VCaP (cell line): ENCODE measurements at regions not wholly inside any gene's neighbourhood (a gene's known extent, or its start where the extent isn't known, plus 50 kb on each side); places are given as distances from the start of the nearest gene placed in this dataset.
"Not testable (repeated sequence)": the region's sequence is repeated elsewhere in the genome, so short reads cannot be mapped to it uniquely, and the experiment has no call there.

Experiments used
- H3K27ac ChIP-seq: fragments of 450-650 bp; 2 replicates; pipeline ENCODE4 v1.5.1; 2017
- TF ChIP-seq, protein P1 (sequence below): fragments of 450-650 bp; conservative IDR thresholded peaks from 2 replicates; pipeline ENCODE4 v1.5.1; 2017; ENCODE audit warnings: mild to moderate bottlenecking, moderate library complexity

DNA sequence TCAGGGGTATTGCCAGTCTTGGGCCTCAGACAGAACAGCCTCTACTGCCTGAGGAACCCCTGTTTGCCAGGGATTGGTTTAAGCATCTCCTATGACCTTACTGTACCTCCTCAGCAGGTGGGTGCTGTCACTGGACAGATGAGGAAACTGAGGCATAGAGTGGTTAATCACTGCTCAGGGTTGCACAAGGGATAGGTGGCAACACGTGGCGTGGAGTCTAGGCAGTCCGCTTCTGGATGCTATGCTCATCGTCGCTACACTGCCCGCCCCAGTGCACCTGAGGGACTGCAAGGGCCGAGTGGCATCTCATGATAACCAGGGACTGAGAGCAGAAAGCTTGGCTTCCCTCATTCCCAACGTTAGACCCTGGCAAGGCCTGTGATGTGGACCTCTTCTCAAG, 101.8 kb upstream of the SULF2 start:
- no peak overlapping the region for H3K27ac ChIP-seq
- TF ChIP-seq, protein P1, sequence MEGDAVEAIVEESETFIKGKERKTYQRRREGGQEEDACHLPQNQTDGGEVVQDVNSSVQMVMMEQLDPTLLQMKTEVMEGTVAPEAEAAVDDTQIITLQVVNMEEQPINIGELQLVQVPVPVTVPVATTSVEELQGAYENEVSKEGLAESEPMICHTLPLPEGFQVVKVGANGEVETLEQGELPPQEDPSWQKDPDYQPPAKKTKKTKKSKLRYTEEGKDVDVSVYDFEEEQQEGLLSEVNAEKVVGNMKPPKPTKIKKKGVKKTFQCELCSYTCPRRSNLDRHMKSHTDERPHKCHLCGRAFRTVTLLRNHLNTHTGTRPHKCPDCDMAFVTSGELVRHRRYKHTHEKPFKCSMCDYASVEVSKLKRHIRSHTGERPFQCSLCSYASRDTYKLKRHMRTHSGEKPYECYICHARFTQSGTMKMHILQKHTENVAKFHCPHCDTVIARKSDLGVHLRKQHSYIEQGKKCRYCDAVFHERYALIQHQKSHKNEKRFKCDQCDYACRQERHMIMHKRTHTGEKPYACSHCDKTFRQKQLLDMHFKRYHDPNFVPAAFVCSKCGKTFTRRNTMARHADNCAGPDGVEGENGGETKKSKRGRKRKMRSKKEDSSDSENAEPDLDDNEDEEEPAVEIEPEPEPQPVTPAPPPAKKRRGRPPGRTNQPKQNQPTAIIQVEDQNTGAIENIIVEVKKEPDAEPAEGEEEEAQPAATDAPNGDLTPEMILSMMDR: no peak

DNA sequence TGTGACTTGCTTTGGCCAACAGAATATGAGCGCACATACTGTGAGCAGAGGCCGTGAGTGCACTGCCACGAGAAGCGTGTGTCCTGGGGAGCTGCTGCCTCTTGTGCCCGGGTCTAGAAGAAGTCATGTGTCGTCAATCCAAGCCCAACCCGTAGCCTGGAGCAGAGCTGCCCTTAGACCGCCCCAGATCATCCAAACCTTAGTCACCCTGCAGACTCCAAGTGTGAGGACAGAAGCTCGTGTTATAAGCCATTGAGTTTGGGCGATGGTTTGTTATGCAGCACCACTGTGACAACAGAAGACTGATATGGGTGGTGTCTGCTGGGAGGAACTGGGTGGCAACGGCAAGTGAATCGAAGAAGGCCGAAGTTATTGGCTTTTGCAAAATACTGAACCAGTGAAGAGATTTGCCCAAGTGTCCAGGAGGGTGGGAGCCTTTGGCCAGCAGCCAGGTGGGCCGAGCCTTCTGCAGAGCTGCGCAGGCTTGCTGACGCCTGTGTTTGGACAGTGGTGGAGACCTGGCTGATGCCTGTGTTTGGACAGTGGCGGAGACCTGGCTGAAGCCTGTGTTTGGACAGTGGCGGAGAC, 101.3 kb upstream of the SULF2 start:
- no peak overlapping the region for H3K27ac ChIP-seq
- TF ChIP-seq, protein P1: no peak

DNA sequence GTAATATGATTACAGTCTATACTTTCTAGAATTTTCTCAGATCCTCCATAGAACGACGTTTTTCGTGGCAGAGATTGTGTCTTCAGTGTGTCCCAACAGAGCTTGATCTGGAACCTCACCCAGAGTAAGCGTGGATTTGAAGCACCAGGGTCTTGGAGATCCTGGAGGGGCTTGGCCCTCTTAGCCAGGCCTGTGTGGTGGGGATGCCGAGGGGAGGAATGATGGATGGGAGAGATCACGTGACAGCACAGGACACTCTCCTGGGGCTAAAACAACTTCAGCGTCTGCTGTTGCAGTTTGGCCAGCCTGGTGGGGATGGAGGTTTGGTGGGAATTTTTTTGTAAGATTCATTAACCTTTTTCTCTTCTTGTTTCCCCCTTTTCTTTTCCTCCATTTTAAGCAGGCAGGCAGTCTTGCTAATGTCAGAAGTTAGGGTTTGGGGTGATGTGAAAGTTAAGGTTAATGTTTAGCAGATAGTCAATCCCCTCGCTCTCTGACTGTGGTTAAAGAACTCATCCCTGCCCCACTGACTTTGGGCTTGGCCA, 100.7 kb upstream of the SULF2 start:
- TF ChIP-seq, protein P1: no peak
- no peak overlapping the region for H3K27ac ChIP-seq

DNA sequence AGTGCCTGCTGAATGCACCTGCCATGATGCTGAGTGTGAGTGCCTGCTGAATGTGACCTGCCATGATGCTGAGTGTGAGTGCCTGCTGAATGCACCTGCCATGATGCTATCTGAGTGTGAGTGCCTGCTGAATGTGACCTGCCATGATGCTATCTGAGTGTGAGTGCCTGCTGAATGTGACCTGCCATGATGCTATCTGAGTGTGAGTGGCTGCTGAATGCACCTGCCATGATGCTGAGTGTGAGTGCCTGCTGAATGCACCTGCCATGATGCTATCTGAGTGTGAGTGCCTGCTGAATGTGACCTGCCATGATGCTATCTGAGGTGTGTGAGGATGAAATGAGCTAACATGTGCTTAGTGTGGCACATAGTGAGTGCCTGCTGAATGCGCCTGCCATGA, 98.7 kb upstream of the SULF2 start:
- not testable (repeated sequence) for H3K27ac ChIP-seq

DNA sequence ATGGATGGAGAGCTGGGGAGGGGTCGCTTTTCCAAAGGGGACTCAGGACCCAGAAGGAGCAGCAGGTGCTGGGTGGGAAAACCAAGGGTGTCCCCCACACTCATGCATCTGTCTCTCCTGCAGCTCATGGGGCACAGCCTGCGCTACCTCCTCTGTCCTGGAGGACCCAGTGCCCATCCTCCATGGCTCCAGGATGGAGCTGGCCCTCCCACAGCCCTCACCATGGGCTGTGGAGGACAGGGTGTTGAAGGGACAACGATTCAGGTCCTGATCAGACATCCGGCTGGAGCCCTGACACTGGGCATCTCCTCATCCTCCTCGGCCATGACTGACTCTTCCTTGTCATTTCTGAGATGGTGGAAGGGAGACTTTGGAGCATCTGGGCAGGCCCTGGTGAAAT, 97.9 kb upstream of the SULF2 start:
- no peak overlapping the region for H3K27ac ChIP-seq
- TF ChIP-seq, protein P1: no peak

DNA sequence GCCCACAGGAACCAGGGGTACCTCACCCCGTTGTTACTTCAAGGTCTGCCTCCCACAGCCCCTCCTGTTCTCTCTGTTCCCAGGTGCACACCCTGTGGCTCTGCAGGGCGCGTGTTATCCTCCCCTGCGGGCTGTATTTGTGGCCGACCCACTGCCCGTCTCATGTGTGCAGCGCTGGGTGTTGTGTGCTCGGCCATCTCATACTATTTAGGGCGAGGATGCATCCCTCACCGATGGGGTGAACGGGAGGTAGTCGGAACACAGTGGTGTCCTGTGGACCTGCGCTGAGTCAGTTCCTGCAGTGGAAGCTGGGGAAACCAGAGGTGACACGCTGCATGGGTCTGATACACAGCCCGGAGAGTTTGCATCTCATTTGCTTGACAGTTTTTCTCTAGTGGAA, 94.5 kb upstream of the SULF2 start:
- no peak overlapping the region for H3K27ac ChIP-seq
- TF ChIP-seq, protein P1: no peak

DNA sequence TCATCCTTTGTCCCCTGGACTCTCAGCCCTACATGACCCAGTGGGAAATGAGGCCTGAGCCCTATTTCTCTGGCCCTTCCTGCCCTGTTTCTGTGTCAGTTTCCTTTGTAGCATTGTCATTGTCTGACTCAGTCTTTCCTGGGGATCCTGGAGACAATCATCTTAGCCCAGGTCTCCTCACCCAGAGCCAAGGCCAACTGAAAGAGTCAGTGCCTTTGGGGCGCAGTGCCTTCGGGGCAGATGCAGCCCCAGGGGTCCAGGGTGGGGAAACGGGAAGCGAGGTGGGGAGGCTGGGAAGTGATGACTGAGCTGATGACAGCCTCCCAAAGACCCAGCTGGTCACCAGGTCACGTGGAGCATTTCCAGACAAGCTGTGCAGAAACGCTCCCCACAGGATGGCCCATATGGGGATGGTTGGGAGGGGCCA, 93.3 kb upstream of the SULF2 start:
- H3K27ac ChIP-seq: no peak overlapping the region
- TF ChIP-seq, protein P1: no peak

DNA sequence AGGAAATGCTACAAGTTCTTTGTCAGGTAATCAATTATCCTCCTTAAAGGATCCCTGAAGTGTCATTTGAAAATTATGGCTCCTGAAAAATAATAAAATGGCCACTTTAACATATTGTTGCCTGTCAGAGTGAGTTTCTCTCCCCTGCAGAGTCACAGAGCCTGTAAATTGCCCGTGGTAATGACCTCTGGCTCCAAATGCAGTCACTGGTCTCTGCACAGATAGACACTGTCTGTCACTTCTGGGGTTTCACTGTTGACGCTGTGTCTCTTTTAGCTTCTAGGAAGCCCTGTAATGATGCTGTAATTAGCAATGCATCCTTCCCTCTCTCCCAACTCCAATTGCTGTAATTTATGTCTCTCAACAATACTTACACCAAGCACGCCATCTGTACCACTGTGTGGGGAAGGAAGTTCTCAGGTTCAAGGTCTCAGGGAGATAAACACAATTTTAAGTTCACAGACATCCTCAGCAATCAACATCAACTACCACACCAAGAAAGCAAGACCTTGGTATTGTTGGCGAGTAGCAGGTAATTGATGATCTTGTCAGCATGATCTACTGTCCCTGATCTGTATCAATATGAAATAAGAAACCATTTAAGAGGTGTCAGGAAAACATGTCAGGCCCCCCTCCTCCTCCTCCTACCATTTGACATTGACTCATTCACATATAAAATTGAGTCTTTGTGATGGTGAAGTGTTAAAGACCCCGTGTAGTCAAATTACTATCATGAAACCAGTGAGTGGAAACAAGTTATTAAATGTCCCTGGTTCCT, 91.2 kb upstream of the SULF2 start:
- no peak overlapping the region for H3K27ac ChIP-seq
- TF ChIP-seq, protein P1: no peak
